ENCODE measurements at regions not wholly inside any gene's neighbourhood (a gene's known extent, or its start where the extent isn't known, plus 50 kb on each side); places are given as distances from the start of the nearest gene placed in this dataset.
"Not testable (repeated sequence)": the region's sequence is repeated elsewhere in the genome, so short reads cannot be mapped to it uniquely, and the experiment has no call there.

- H3K9me3 ChIP-seq (ENCODE audit: low read length), result peaks cover 20% of the 10 kb centered on the region
- no peaks in the 10 kb centered on the region for H3K4me1 ChIP-seq (ENCODE audit: low read length)
- no peak overlapping the region for H3K9ac ChIP-seq (ENCODE audit: low read length)
- no peaks in the 10 kb centered on the region for H3K79me2 ChIP-seq (ENCODE audit: low read length)
- no peak overlapping the region for H2AFZ ChIP-seq (ENCODE audit: low read length)
- no peaks in the 10 kb centered on the region for H3K36me3 ChIP-seq (ENCODE audit: insufficient read depth, low read length)
- H4K20me1 ChIP-seq (ENCODE audit: insufficient read depth, low read depth, low read length), result no peaks in the 10 kb centered on the region
- H3K27ac ChIP-seq (ENCODE audit: low read length), result no peak overlapping the region
- H3K4me2 ChIP-seq (ENCODE audit: low read depth, low read length, poor library complexity, severe bottlenecking), result no peak overlapping the region
- H3K4me3 ChIP-seq (ENCODE audit: low read length), result no peak overlapping the region
- DNase-seq, result no peak
- H3K27me3 ChIP-seq (ENCODE audit: low read length), result no peaks in the 10 kb centered on the region
- no peaks in the 10 kb centered on the region for H3K9me2 ChIP-seq (replicated peaks; ENCODE audit: insufficient read depth, low read length)
These were observed 567.3 kb upstream of the ADAMTS5 start for GRCh38 chr21:27534206-27534605.

GRCh38 chr21:27532076-27532475 is 565.2 kb upstream of the ADAMTS5 start:
- H3K27ac ChIP-seq (ENCODE audit: low read length), result no peak overlapping the region
- no peaks in the 10 kb centered on the region for H3K9me2 ChIP-seq (replicated peaks; ENCODE audit: insufficient read depth, low read length)

GRCh38 chr21:27528697-27529096 is 561.8 kb upstream of the ADAMTS5 start:
- Histone ChIP-seq H3K9me3 (ENCODE audit: low read length) (peaks cover 22% of the 10 kb centered on the region), H3K27ac (ENCODE audit: low read length) (no peak overlapping the region), H3K9ac (ENCODE audit: low read length) (no peak overlapping the region), H3K4me1 (ENCODE audit: low read length) (no peaks in the 10 kb centered on the region), H3K4me3 (ENCODE audit: low read length) (no peak overlapping the region), H2AFZ (ENCODE audit: low read length) (no peak overlapping the region), H4K20me1 (ENCODE audit: insufficient read depth, low read depth, low read length) (no peaks in the 10 kb centered on the region), H3K36me3 (ENCODE audit: insufficient read depth, low read length) (no peaks in the 10 kb centered on the region), H3K9me2 (replicated peaks; ENCODE audit: insufficient read depth, low read length) (no peaks in the 10 kb centered on the region), H3K27me3 (ENCODE audit: low read length) (no peaks in the 10 kb centered on the region), H3K4me2 (ENCODE audit: low read depth, low read length, poor library complexity, severe bottlenecking) (no peak overlapping the region), H3K79me2 (ENCODE audit: low read length) (no peaks in the 10 kb centered on the region)
- no peak for DNase-seq

More at GRCh38 chr21:27532076-27532475, 565.2 kb upstream of the ADAMTS5 start:
- no peaks in the 10 kb centered on the region for H3K36me3 ChIP-seq (ENCODE audit: insufficient read depth, low read length)
- no peak overlapping the region for H3K4me3 ChIP-seq (ENCODE audit: low read length)
- H2AFZ ChIP-seq (ENCODE audit: low read length), result no peak overlapping the region
- no peaks in the 10 kb centered on the region for H3K27me3 ChIP-seq (ENCODE audit: low read length)
- no peaks in the 10 kb centered on the region for H3K4me1 ChIP-seq (ENCODE audit: low read length)
- H3K9ac ChIP-seq (ENCODE audit: low read length), result no peak overlapping the region
- DNase-seq, result no peak
- H3K9me3 ChIP-seq (ENCODE audit: low read length), result peaks cover 26% of the 10 kb centered on the region
- no peak overlapping the region for H3K4me2 ChIP-seq (ENCODE audit: low read depth, low read length, poor library complexity, severe bottlenecking)
- no peaks in the 10 kb centered on the region for H3K79me2 ChIP-seq (ENCODE audit: low read length)
- no peaks in the 10 kb centered on the region for H4K20me1 ChIP-seq (ENCODE audit: insufficient read depth, low read depth, low read length)

GRCh38 chr21:27526451-27526850 is 559.6 kb upstream of the ADAMTS5 start:
- DNase-seq, result no peak
- H2AFZ ChIP-seq (ENCODE audit: low read length), result no peak overlapping the region
- H3K4me3 ChIP-seq (ENCODE audit: low read length), result no peak overlapping the region
- no peaks in the 10 kb centered on the region for H3K9me2 ChIP-seq (replicated peaks; ENCODE audit: insufficient read depth, low read length)
- H3K9me3 ChIP-seq (ENCODE audit: low read length), result peaks cover 18% of the 10 kb centered on the region
- no peaks in the 10 kb centered on the region for H3K36me3 ChIP-seq (ENCODE audit: insufficient read depth, low read length)
- no peaks in the 10 kb centered on the region for H3K79me2 ChIP-seq (ENCODE audit: low read length)
- H3K4me1 ChIP-seq (ENCODE audit: low read length), result no peaks in the 10 kb centered on the region
- no peak overlapping the region for H3K9ac ChIP-seq (ENCODE audit: low read length)
- H3K27me3 ChIP-seq (ENCODE audit: low read length), result no peaks in the 10 kb centered on the region
- no peak overlapping the region for H3K27ac ChIP-seq (ENCODE audit: low read length)
- no peaks in the 10 kb centered on the region for H4K20me1 ChIP-seq (ENCODE audit: insufficient read depth, low read depth, low read length)
- H3K4me2 ChIP-seq (ENCODE audit: low read depth, low read length, poor library complexity, severe bottlenecking), result no peak overlapping the region

- Histone ChIP-seq H3K9me2 (replicated peaks; ENCODE audit: insufficient read depth, low read length) (no peaks in the 10 kb centered on the region), H3K79me2 (ENCODE audit: low read length) (no peaks in the 10 kb centered on the region), H3K9ac (ENCODE audit: low read length) (no peak overlapping the region), H3K27ac (ENCODE audit: low read length) (no peak overlapping the region), H3K36me3 (ENCODE audit: insufficient read depth, low read length) (no peaks in the 10 kb centered on the region), H3K4me3 (ENCODE audit: low read length) (no peak overlapping the region), H3K4me2 (ENCODE audit: low read depth, low read length, poor library complexity, severe bottlenecking) (no peak overlapping the region), H4K20me1 (ENCODE audit: insufficient read depth, low read depth, low read length) (no peaks in the 10 kb centered on the region), H3K4me1 (ENCODE audit: low read length) (no peaks in the 10 kb centered on the region), H3K9me3 (ENCODE audit: low read length) (peaks cover 15% of the 10 kb centered on the region), H3K27me3 (ENCODE audit: low read length) (no peaks in the 10 kb centered on the region), H2AFZ (ENCODE audit: low read length) (no peak overlapping the region)
- no peak for DNase-seq
These were observed 558.9 kb upstream of the ADAMTS5 start for GRCh38 chr21:27525780-27526179.

- H3K79me2 ChIP-seq (ENCODE audit: low read length), result no peaks in the 10 kb centered on the region
- H2AFZ ChIP-seq (ENCODE audit: low read length), result no peak overlapping the region
- no peaks in the 10 kb centered on the region for H3K36me3 ChIP-seq (ENCODE audit: insufficient read depth, low read length)
- no peaks in the 10 kb centered on the region for H3K4me1 ChIP-seq (ENCODE audit: low read length)
- no peak overlapping the region for H3K27ac ChIP-seq (ENCODE audit: low read length)
- no peaks in the 10 kb centered on the region for H3K9me2 ChIP-seq (replicated peaks; ENCODE audit: insufficient read depth, low read length)
- H3K27me3 ChIP-seq (ENCODE audit: low read length), result no peaks in the 10 kb centered on the region
- no peak overlapping the region for H3K4me2 ChIP-seq (ENCODE audit: low read depth, low read length, poor library complexity, severe bottlenecking)
- no peak overlapping the region for H3K4me3 ChIP-seq (ENCODE audit: low read length)
- DNase-seq, result no peak
- H3K9me3 ChIP-seq (ENCODE audit: low read length), result peaks cover 22% of the 10 kb centered on the region
- H4K20me1 ChIP-seq (ENCODE audit: insufficient read depth, low read depth, low read length), result no peaks in the 10 kb centered on the region
- H3K9ac ChIP-seq (ENCODE audit: low read length), result no peak overlapping the region
These were observed 552.5 kb upstream of the ADAMTS5 start for GRCh38 chr21:27519361-27519760.

- H3K4me2 ChIP-seq (ENCODE audit: low read depth, low read length, poor library complexity, severe bottlenecking); H3K9ac ChIP-seq (ENCODE audit: low read length); H2AFZ ChIP-seq (ENCODE audit: low read length); H3K27me3 ChIP-seq (ENCODE audit: low read length); DNase-seq; H3K4me3 ChIP-seq (ENCODE audit: low read length); H3K27ac ChIP-seq (ENCODE audit: low read length); H4K20me1 ChIP-seq (ENCODE audit: insufficient read depth, low read depth, low read length); H3K36me3 ChIP-seq (ENCODE audit: insufficient read depth, low read length); H3K79me2 ChIP-seq (ENCODE audit: low read length); H3K4me1 ChIP-seq (ENCODE audit: low read length); H3K9me2 ChIP-seq (replicated peaks; ENCODE audit: insufficient read depth, low read length): not testable (repeated sequence)
- H3K9me3 ChIP-seq (ENCODE audit: low read length), result peaks cover 36% of the 10 kb centered on the region
These were observed 550.3 kb upstream of the ADAMTS5 start for GRCh38 chr21:27517177-27517576.

GRCh38 chr21:27515676-27516075 is 548.8 kb upstream of the ADAMTS5 start:
- no peak overlapping the region for H3K27ac ChIP-seq (ENCODE audit: low read length)
- H3K9me3 ChIP-seq (ENCODE audit: low read length), result peaks cover 41% of the 10 kb centered on the region
- no peaks in the 10 kb centered on the region for H3K79me2 ChIP-seq (ENCODE audit: low read length)
- H3K4me2 ChIP-seq (ENCODE audit: low read depth, low read length, poor library complexity, severe bottlenecking), result no peak overlapping the region
- H3K9ac ChIP-seq (ENCODE audit: low read length), result no peak overlapping the region
- H3K9me2 ChIP-seq (replicated peaks; ENCODE audit: insufficient read depth, low read length), result no peaks in the 10 kb centered on the region
- no peaks in the 10 kb centered on the region for H4K20me1 ChIP-seq (ENCODE audit: insufficient read depth, low read depth, low read length)
- H3K36me3 ChIP-seq (ENCODE audit: insufficient read depth, low read length), result no peaks in the 10 kb centered on the region
- H2AFZ ChIP-seq (ENCODE audit: low read length), result no peak overlapping the region
- H3K4me3 ChIP-seq (ENCODE audit: low read length), result no peak overlapping the region
- H3K4me1 ChIP-seq (ENCODE audit: low read length), result no peaks in the 10 kb centered on the region
- DNase-seq, result no peak
- H3K27me3 ChIP-seq (ENCODE audit: low read length), result no peaks in the 10 kb centered on the region

GRCh38 chr21:27513825-27514224 is 546.9 kb upstream of the ADAMTS5 start:
- Histone ChIP-seq H3K4me1 (ENCODE audit: low read length) (no peaks in the 10 kb centered on the region), H3K36me3 (ENCODE audit: insufficient read depth, low read length) (no peaks in the 10 kb centered on the region), H3K27ac (ENCODE audit: low read length) (no peak overlapping the region), H3K27me3 (ENCODE audit: low read length) (no peaks in the 10 kb centered on the region), H3K4me3 (ENCODE audit: low read length) (no peak overlapping the region), H3K4me2 (ENCODE audit: low read depth, low read length, poor library complexity, severe bottlenecking) (no peak overlapping the region), H3K79me2 (ENCODE audit: low read length) (no peaks in the 10 kb centered on the region), H3K9ac (ENCODE audit: low read length) (no peak overlapping the region), H4K20me1 (ENCODE audit: insufficient read depth, low read depth, low read length) (no peaks in the 10 kb centered on the region), H2AFZ (ENCODE audit: low read length) (no peak overlapping the region), H3K9me3 (ENCODE audit: low read length) (peaks cover 42% of the 10 kb centered on the region), H3K9me2 (replicated peaks; ENCODE audit: insufficient read depth, low read length) (no peaks in the 10 kb centered on the region)
- DNase-seq, result no peak
